Breast epithelium (tissue), 4 donors: ENCODE measurements at regions not wholly inside any gene's neighbourhood (a gene's known extent, or its start where the extent isn't known, plus 50 kb on each side); places are given as distances from the start of the nearest gene placed in this dataset.

ENCODE experiments used
- DNase-seq, 2 donors: peaks; one replicate each; pipeline ENCODE4 v3.0.0-alpha.2; 2019; ENCODE audit warnings: low spot score in 2 of 2
- H3K27ac ChIP-seq, 2 donors: fragments of 200-600 bp; sonication (generic) in 1 of 2; one replicate each; pipeline ENCODE4 v1.5.1; 2016 to 2019; ENCODE audit warnings: mild to moderate bottlenecking in 1 of 2
- H3K27me3 ChIP-seq, 2 donors: fragments of 200-600 bp; sonication (generic) in 1 of 2; one replicate each; pipeline versions ENCODE4 v1.5.1 to v1.6.0; 2017 to 2019; ENCODE audit warnings: control low read depth in 1 of 2, mild to moderate bottlenecking in 1 of 2
- H3K36me3 ChIP-seq: fragments of 200-600 bp; one replicate; pipeline ENCODE4 v1.5.1; 2019
- H3K4me1 ChIP-seq, 2 donors: fragments of 200-600 bp; sonication (generic); one replicate each; pipeline ENCODE4 v1.5.1; 2016 to 2019; ENCODE audit warnings: control low read depth in 1 of 2
- H3K4me3 ChIP-seq, 3 donors: fragments of 200-600 bp; sonication (generic); 1 replicate in 2 of 3; 2 replicates in 1 of 3; pipeline ENCODE4 v1.5.1; 2016 to 2019; ENCODE audit warnings: mild to moderate bottlenecking in 3 of 3, moderate library complexity in 2 of 3
- H3K9me3 ChIP-seq, 2 donors: fragments of 200-600 bp; sonication (generic) in 1 of 2; one replicate each; pipeline ENCODE4 v1.5.1; 2016 to 2019; ENCODE audit warnings: control low read depth in 1 of 2
- CTCF ChIP-seq, 3 donors: fragments of 450-650 bp; IDR thresholded peaks; one replicate each; pipeline ENCODE4 v1.5.1; 2016 to 2017; ENCODE audit warnings: antibody characterized with exemption in 3 of 3, mild to moderate bottlenecking in 3 of 3, moderate library complexity in 3 of 3
- POLR2A ChIP-seq: fragments of 450-650 bp; IDR thresholded peaks from one replicate; pipeline ENCODE4 v1.6.1; 2016; ENCODE audit warnings: antibody characterized with exemption, mild to moderate bottlenecking, moderate library complexity
- POLR2AphosphoS5 ChIP-seq, 3 donors: sonication (generic); formaldehyde crosslinking; IDR thresholded peaks; one replicate each; pipeline ENCODE4 v1.6.1; 2017; ENCODE audit warnings: antibody characterized with exemption in 3 of 3
- intact Hi-C: fragments of 100-400 bp; cut with DNase I; formaldehyde crosslinking; loops from one replicate; pipeline ENCODE4 v1.15.1; 2023; ENCODE audit warnings: low total_unique reads

- TF ChIP-seq POLR2A = no peak
- Histone ChIP-seq H3K4me1 (no peaks in the 10 kb centered on the region), H3K27ac (no peak overlapping the region), H3K9me3 (no peaks in the 10 kb centered on the region), H3K27me3 (no peaks in the 10 kb centered on the region), H3K4me3 (no peak overlapping the region), H3K36me3 (no peaks in the 10 kb centered on the region)
- intact Hi-C loops = no loop called here
- no peak for DNase-seq
Measured at GRCh38 chr2:239693761-239694415, 293.1 kb upstream of the HDAC4 start.

- H3K9me3 ChIP-seq = no peaks in the 10 kb centered on the region
- no peak for DNase-seq
- intact Hi-C loops = no loop called here
- TF ChIP-seq POLR2A (no peak), CTCF (IDR thresholded peaks at IDR 0.05) (no peak), POLR2AphosphoS5 (IDR thresholded peaks at IDR 0.05) (no peak)
- H3K27me3 ChIP-seq = no peaks in the 10 kb centered on the region
- H3K27ac ChIP-seq = no peak overlapping the region
- H3K4me3 ChIP-seq = no peak overlapping the region
- no peaks in the 10 kb centered on the region for H3K36me3 ChIP-seq
- H3K4me1 ChIP-seq = no peaks in the 10 kb centered on the region
Measured at GRCh38 chr2:239693330-239693729, 292.5 kb upstream of the HDAC4 start.

- Histone ChIP-seq H3K27ac (no peak overlapping the region), H3K9me3 (no peaks in the 10 kb centered on the region), H3K4me1 (no peaks in the 10 kb centered on the region), H3K27me3 (no peaks in the 10 kb centered on the region), H3K36me3 (no peaks in the 10 kb centered on the region), H3K4me3 (no peak overlapping the region)
- intact Hi-C loops = no loop called here
- TF ChIP-seq CTCF (IDR thresholded peaks at IDR 0.05) (no peak), POLR2A (no peak), POLR2AphosphoS5 (IDR thresholded peaks at IDR 0.05) (no peak)
- no peak for DNase-seq
Measured at GRCh38 chr2:239692919-239693318, 292.1 kb upstream of the HDAC4 start.

- Histone ChIP-seq H3K36me3 (no peaks in the 10 kb centered on the region), H3K4me1 (no peaks in the 10 kb centered on the region), H3K4me3 (no peak overlapping the region), H3K9me3 (no peaks in the 10 kb centered on the region), H3K27ac (no peak overlapping the region), H3K27me3 (no peaks in the 10 kb centered on the region)
- DNase-seq = no peak
- TF ChIP-seq CTCF (IDR thresholded peaks at IDR 0.05) (no peak), POLR2A (no peak), POLR2AphosphoS5 (IDR thresholded peaks at IDR 0.05) (no peak)
- intact Hi-C loops = no loop called here
Measured at GRCh38 chr2:239692362-239692851, 291.6 kb upstream of the HDAC4 start.

GRCh38 chr2:239691720-239692119, 290.9 kb upstream of the HDAC4 start:
- no peaks in the 10 kb centered on the region for H3K4me1 ChIP-seq
- no peak overlapping the region for H3K4me3 ChIP-seq
- TF ChIP-seq POLR2AphosphoS5 (IDR thresholded peaks at IDR 0.05) (no peak), POLR2A (no peak), CTCF (IDR thresholded peaks at IDR 0.05) (no peak)
- no peak for DNase-seq
- H3K36me3 ChIP-seq = no peaks in the 10 kb centered on the region
- H3K27ac ChIP-seq = no peak overlapping the region
- H3K27me3 ChIP-seq = no peaks in the 10 kb centered on the region
- intact Hi-C loops = no loop called here
- H3K9me3 ChIP-seq = no peaks in the 10 kb centered on the region
